Neural progenitor cell (in vitro differentiated cells): ENCODE measurements at regions not wholly inside any gene's neighbourhood (a gene's known extent, or its start where the extent isn't known, plus 50 kb on each side); places are given as distances from the start of the nearest gene placed in this dataset.
A peak's percentile ranks its signal among the peaks of the same experiment; 100 is the strongest.

Source experiments
- DNase-seq: peaks from one replicate; pipeline ENCODE4 v3.0.0-alpha.2; 2016; ENCODE audit warnings: low spot score
- H2AFZ ChIP-seq: fragments of 200-600 bp; sonication (generic); replicated peaks from 2 replicates; pipeline ENCODE4 v1.6.1; 2016; ENCODE audit warnings: antibody characterized with exemption
- H3F3A ChIP-seq: fragments of 200-600 bp; sonication (generic); 2 replicates; pipeline ENCODE4 v1.6.1; 2016; ENCODE audit warnings: antibody characterized with exemption, low read depth
- H3K27ac ChIP-seq: fragments of 200-600 bp; sonication (generic); 2 replicates; pipeline ENCODE4 v1.5.1; 2016; ENCODE audit warnings: mild to moderate bottlenecking
- H3K27me3 ChIP-seq: fragments of 200-600 bp; sonication (generic); 2 replicates; pipeline ENCODE4 v1.6.1; 2016; ENCODE audit warnings: mild to moderate bottlenecking, moderate library complexity
- H3K36me3 ChIP-seq: fragments of 200-600 bp; sonication (generic); 2 replicates; pipeline ENCODE4 v1.5.1; 2016
- H3K4me1 ChIP-seq: fragments of 200-600 bp; sonication (generic); 2 replicates; pipeline ENCODE4 v1.6.1; 2016; ENCODE audit warnings: mixed run types
- H3K4me2 ChIP-seq: fragments of 200-600 bp; sonication (generic); 2 replicates; pipeline ENCODE4 v1.6.1; 2016
- H3K4me3 ChIP-seq: fragments of 200-600 bp; sonication (generic); 2 replicates; pipeline ENCODE4 v1.5.1; 2016
- H3K79me2 ChIP-seq: fragments of 200-600 bp; sonication (generic); 2 replicates; pipeline ENCODE4 v1.6.1; 2016; ENCODE audit warnings: low read depth
- H3K9ac ChIP-seq: fragments of 200-600 bp; sonication (generic); 2 replicates; pipeline ENCODE4 v1.6.1; 2016
- H3K9me3 ChIP-seq: fragments of 200-600 bp; sonication (generic); 2 replicates; pipeline ENCODE4 v1.5.1; 2016; ENCODE audit warnings: low read depth
- H4K20me1 ChIP-seq: fragments of 200-600 bp; sonication (generic); 2 replicates; pipeline ENCODE4 v1.6.1; 2016; ENCODE audit warnings: low read depth
- H3K27ac Mint-ChIP-seq: 3 replicates; pipeline ENCODE4 v1.8.0; 2021; ENCODE audit warnings: mixed read lengths
- H3K27me3 Mint-ChIP-seq: 2 replicates; pipeline ENCODE4 v1.8.0; 2022; ENCODE audit warnings: low read depth, mild to moderate bottlenecking, inconsistent platforms, moderate library complexity, mixed read lengths; ENCODE audit not compliant: insufficient read depth
- H3K36me3 Mint-ChIP-seq: 3 replicates; pipeline ENCODE4 v1.8.0; 2021; ENCODE audit warnings: mixed read lengths
- H3K4me1 Mint-ChIP-seq: 3 replicates; pipeline ENCODE4 v1.8.0; 2021; ENCODE audit warnings: mixed read lengths
- H3K4me3 Mint-ChIP-seq: 3 replicates; pipeline ENCODE4 v1.8.0; 2021; ENCODE audit warnings: mild to moderate bottlenecking, moderate library complexity, mixed read lengths
- H3K9me3 Mint-ChIP-seq: 3 replicates; pipeline ENCODE4 v1.8.0; 2020; ENCODE audit warnings: mixed read lengths
- CTCF ChIP-seq: fragments of 200-600 bp; sonication (generic); IDR thresholded peaks from 2 replicates; pipeline ENCODE4 v1.5.1; 2017; ENCODE audit warnings: antibody characterized with exemption, mild to moderate bottlenecking
- EZH2 ChIP-seq: fragments of 200-600 bp; sonication (generic); IDR thresholded peaks from 2 replicates; pipeline ENCODE4 v1.6.1; 2017; ENCODE audit warnings: antibody characterized with exemption, mild to moderate bottlenecking, moderate library complexity
- EZH2phosphoT487 ChIP-seq: fragments of 200-600 bp; sonication (generic); IDR thresholded peaks from 2 replicates; pipeline ENCODE4 v1.6.1; 2017; ENCODE audit warnings: antibody characterized with exemption

DNA sequence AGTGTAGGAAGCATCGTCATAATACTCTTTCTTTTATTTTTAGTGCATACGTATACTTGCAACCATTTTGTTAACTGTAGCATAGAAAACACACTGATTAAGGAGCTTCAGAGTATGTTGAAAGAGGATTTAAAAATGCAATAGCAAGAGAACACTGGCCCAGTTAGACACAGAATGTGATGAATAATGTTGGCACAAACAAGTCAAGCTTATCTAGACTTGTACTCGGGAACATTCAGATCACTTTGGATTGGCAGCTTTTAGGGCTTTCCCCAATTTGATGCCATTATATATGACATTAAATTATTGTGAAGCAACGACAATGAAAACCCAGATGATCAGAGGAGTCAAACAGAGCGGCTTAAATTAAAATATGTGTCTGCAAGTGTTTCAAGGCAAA is 468.1 kb downstream of the PRKD1 start:
- Histone ChIP-seq H3K4me2 (no peak overlapping the region), H3K9me3 (peaks cover 4% of the 10 kb centered on the region), H3K9ac (no peak overlapping the region), H3K79me2 (no peaks in the 10 kb centered on the region), H2AFZ (no peak overlapping the region), H3F3A (peaks cover 5% of the 10 kb centered on the region), H3K4me1 (peaks cover 55% of the 10 kb centered on the region), H4K20me1 (no peaks in the 10 kb centered on the region), H3K27ac (no peak overlapping the region), H3K4me3 (no peak overlapping the region), H3K36me3 (no peaks in the 10 kb centered on the region), H3K27me3 (no peaks in the 10 kb centered on the region)
- H3K4me1 Mint-ChIP-seq: peaks cover 39% of the 10 kb centered on the region
- H3K27ac Mint-ChIP-seq: no peak overlapping the region
- no peak for TF ChIP-seq CTCF
- no peak for TF ChIP-seq EZH2
- no peak for TF ChIP-seq EZH2phosphoT487
- no peaks in the 10 kb centered on the region for H3K9me3 Mint-ChIP-seq
- no peak for DNase-seq
- H3K27me3 Mint-ChIP-seq: no peaks in the 10 kb centered on the region
- H3K36me3 Mint-ChIP-seq: no peaks in the 10 kb centered on the region
- no peak overlapping the region for H3K4me3 Mint-ChIP-seq

- H3K9me3 ChIP-seq: peaks cover 4% of the 10 kb centered on the region
- peaks cover 38% of the 10 kb centered on the region for H3K4me1 Mint-ChIP-seq
- H3K4me1 ChIP-seq: peaks cover 55% of the 10 kb centered on the region
- no peaks in the 10 kb centered on the region for H3K36me3 ChIP-seq
- TF ChIP-seq EZH2 (no peak), EZH2phosphoT487 (no peak), CTCF (no peak)
- no peaks in the 10 kb centered on the region for H3K36me3 Mint-ChIP-seq
- no peak overlapping the region for H3K27ac Mint-ChIP-seq
- no peak for DNase-seq
- H3F3A ChIP-seq: peaks cover 2% of the 10 kb centered on the region
- H3K9ac ChIP-seq: no peak overlapping the region
- no peak overlapping the region for H3K27ac ChIP-seq
- H4K20me1 ChIP-seq: no peaks in the 10 kb centered on the region
- no peak overlapping the region for H2AFZ ChIP-seq
- H3K27me3 ChIP-seq: no peaks in the 10 kb centered on the region
- no peaks in the 10 kb centered on the region for H3K27me3 Mint-ChIP-seq
- no peak overlapping the region for H3K4me3 Mint-ChIP-seq
- no peak overlapping the region for H3K4me3 ChIP-seq
- H3K4me2 ChIP-seq: no peak overlapping the region
- no peaks in the 10 kb centered on the region for H3K79me2 ChIP-seq
- no peaks in the 10 kb centered on the region for H3K9me3 Mint-ChIP-seq
These were observed 467.6 kb downstream of the PRKD1 start for GRCh38 chr14:29459969-29460560.

- no peak for TF ChIP-seq EZH2
- no peak for TF ChIP-seq CTCF
- TF ChIP-seq EZH2phosphoT487: no peak
- H3K27me3 Mint-ChIP-seq: no peaks in the 10 kb centered on the region
These were observed 466.5 kb downstream of the PRKD1 start for GRCh38 chr14:29461101-29461500.

More at GRCh38 chr14:29461101-29461500, 466.5 kb downstream of the PRKD1 start:
- DNase-seq: no peak
- Histone ChIP-seq H3K27ac (peak overlapping the region; percentile 6), H3K9me3 (peaks cover 4% of the 10 kb centered on the region), H3K79me2 (no peaks in the 10 kb centered on the region), H3K4me2 (no peak overlapping the region), H3K27me3 (no peaks in the 10 kb centered on the region), H3K36me3 (no peaks in the 10 kb centered on the region), H3F3A (peaks cover 10% of the 10 kb centered on the region), H3K9ac (no peak overlapping the region), H3K4me3 (no peak overlapping the region), H3K4me1 (peaks cover 50% of the 10 kb centered on the region), H2AFZ (peak overlapping the region; percentile 7), H4K20me1 (no peaks in the 10 kb centered on the region)
- Mint-ChIP-seq H3K4me1 (peaks cover 41% of the 10 kb centered on the region), H3K36me3 (no peaks in the 10 kb centered on the region), H3K9me3 (no peaks in the 10 kb centered on the region), H3K27ac (no peak overlapping the region), H3K4me3 (no peak overlapping the region)
